Cardiac muscle cell (in vitro differentiated cells and primary cell): ENCODE measurements at regions not wholly inside any gene's neighbourhood (a gene's known extent, or its start where the extent isn't known, plus 50 kb on each side); places are given as distances from the start of the nearest gene placed in this dataset.
A peak's percentile ranks its signal among the peaks of the same experiment; 100 is the strongest.

Experiments used
- DNase-seq, 2 donors: peaks; one replicate each; pipeline versions ENCODE4 v3.0.0 to v3.0.0-alpha.2; 2010 to 2017; ENCODE audit warnings: low read depth in 1 of 2, low spot score in 1 of 2
- H3K27ac ChIP-seq: fragments of 200-600 bp; sonication (generic); 2 replicates; pipeline ENCODE4 v1.5.1; 2016
- H3K27me3 ChIP-seq: fragments of 200-600 bp; sonication (generic); 2 replicates; pipeline ENCODE4 v1.6.0; 2016; ENCODE audit warnings: control low read depth
- H3K36me3 ChIP-seq: fragments of 200-600 bp; sonication (generic); 2 replicates; pipeline ENCODE4 v1.5.1; 2016; ENCODE audit warnings: control low read depth
- H3K4me1 ChIP-seq: fragments of 200-600 bp; sonication (generic); 2 replicates; pipeline ENCODE4 v1.8.1; 2017; ENCODE audit warnings: low read depth, mild to moderate bottlenecking, mixed run types
- H3K4me3 ChIP-seq: fragments of 200-600 bp; sonication (generic); 2 replicates; pipeline ENCODE4 v1.5.1; 2016; ENCODE audit warnings: mild to moderate bottlenecking
- H3K9me3 ChIP-seq: fragments of 200-600 bp; sonication (generic); 2 replicates; pipeline ENCODE4 v1.5.1; 2017; ENCODE audit warnings: low read depth, mild to moderate bottlenecking, control low read depth
- CTCF ChIP-seq: IDR thresholded peaks from 2 replicates; pipeline ENCODE4 v1.5.1; 2012; ENCODE audit warnings: low read depth, mild to moderate bottlenecking, low read length

DNA sequence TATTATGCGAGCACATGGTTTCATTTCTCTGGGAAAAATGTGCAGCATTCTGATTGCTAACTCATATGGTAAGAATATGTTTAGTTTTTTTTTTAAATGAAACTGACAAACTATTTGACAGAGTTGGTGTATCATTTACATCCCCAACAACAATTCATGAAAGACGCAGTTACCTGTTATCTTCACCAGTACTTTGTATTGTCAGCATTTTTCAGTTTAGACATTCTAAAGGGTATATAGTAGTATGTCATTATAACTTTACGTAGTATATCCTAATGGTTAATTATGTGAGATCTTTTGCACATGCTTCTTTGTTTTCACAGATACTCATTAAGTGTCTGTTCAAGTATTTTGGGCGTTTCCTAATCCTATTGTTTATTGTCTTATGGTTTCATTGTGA lies 891.1 kb upstream of the AGA start:
- no peak for DNase-seq
- H3K4me1 ChIP-seq, result no peaks in the 10 kb centered on the region
- H3K36me3 ChIP-seq, result no peaks in the 10 kb centered on the region
- no peaks in the 10 kb centered on the region for H3K27me3 ChIP-seq
- H3K9me3 ChIP-seq, result no peaks in the 10 kb centered on the region
- H3K27ac ChIP-seq, result no peak overlapping the region
- no peak overlapping the region for H3K4me3 ChIP-seq
- no peak for TF ChIP-seq CTCF

- Histone ChIP-seq H3K4me3 (no peak overlapping the region), H3K4me1 (no peaks in the 10 kb centered on the region), H3K27ac (no peak overlapping the region), H3K9me3 (no peaks in the 10 kb centered on the region), H3K36me3 (no peaks in the 10 kb centered on the region), H3K27me3 (no peaks in the 10 kb centered on the region)
- no peak for TF ChIP-seq CTCF
- DNase-seq, result peak in 1 of 2 donors; percentile 11
Observed at GRCh38 chr4:178339769-178340168, 897.5 kb upstream of the AGA start.

DNA sequence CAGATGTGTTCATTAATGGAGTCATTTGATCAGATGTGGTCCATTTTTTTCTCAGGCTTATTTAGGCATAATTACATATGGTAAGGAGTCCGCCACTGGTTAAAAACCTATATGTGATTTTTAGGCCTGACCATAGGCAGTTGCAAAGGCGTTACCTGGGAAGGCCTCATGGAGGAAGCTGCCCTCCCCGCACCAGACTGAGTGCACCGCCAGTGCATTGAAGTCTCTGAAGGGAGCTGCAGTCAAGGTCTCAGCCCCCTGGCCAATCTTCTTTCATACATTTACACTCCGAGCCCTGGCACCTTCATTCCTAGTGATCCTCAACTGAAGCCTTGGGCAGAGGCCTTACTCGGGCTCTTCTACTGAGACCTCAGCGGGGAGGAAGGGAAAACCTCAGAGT lies 898.2 kb upstream of the AGA start:
- Histone ChIP-seq H3K36me3 (no peaks in the 10 kb centered on the region), H3K27ac (no peak overlapping the region), H3K4me1 (no peaks in the 10 kb centered on the region), H3K27me3 (no peaks in the 10 kb centered on the region), H3K4me3 (no peak overlapping the region), H3K9me3 (no peaks in the 10 kb centered on the region)
- DNase-seq, result no peak
- no peak for TF ChIP-seq CTCF

DNA sequence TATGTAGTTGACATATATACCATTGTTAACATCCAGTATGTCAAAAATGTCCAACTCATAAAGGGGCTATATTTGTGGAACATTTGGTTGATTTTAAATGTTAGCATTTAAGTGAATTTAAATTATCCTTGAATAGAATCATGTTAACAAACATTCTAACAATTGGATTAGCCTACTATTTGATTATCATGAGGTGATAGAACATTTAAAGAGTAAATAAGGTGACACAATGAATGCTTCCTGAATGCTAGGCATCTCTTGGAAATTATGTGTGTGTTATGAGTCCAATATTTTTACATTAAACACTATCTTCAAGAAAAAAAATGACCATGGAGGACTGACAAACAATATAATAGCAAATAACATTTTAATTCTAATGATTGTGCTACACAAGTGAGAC lies 901.9 kb upstream of the AGA start:
- TF ChIP-seq CTCF, result no peak
- Histone ChIP-seq H3K27me3 (no peaks in the 10 kb centered on the region), H3K27ac (no peak overlapping the region), H3K4me3 (no peak overlapping the region), H3K4me1 (no peaks in the 10 kb centered on the region), H3K9me3 (no peaks in the 10 kb centered on the region), H3K36me3 (no peaks in the 10 kb centered on the region)
- no peak for DNase-seq

DNA sequence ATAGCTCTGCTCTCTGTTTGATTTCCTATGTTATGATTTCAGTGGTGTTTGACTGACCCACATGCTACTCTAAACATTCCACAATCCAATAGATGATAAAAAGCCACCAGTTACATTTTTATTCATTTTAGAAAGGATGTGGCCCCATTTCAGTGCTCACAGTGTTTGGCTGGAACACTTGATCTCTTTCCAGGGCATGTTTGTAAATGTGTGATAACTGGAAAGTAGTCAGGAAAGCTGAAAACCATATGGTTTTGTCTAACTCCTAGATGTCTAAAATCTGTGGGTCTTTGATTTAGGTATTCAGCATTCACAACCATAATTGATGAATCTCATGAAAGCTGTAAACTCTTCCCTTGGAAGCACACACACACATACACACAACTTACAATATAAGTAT lies 904.9 kb upstream of the AGA start:
- no peaks in the 10 kb centered on the region for H3K9me3 ChIP-seq
- no peak for TF ChIP-seq CTCF
- no peak overlapping the region for H3K27ac ChIP-seq
- no peak overlapping the region for H3K4me3 ChIP-seq
- no peaks in the 10 kb centered on the region for H3K36me3 ChIP-seq
- DNase-seq, result no peak
- H3K4me1 ChIP-seq, result no peaks in the 10 kb centered on the region
- H3K27me3 ChIP-seq, result no peaks in the 10 kb centered on the region

DNA sequence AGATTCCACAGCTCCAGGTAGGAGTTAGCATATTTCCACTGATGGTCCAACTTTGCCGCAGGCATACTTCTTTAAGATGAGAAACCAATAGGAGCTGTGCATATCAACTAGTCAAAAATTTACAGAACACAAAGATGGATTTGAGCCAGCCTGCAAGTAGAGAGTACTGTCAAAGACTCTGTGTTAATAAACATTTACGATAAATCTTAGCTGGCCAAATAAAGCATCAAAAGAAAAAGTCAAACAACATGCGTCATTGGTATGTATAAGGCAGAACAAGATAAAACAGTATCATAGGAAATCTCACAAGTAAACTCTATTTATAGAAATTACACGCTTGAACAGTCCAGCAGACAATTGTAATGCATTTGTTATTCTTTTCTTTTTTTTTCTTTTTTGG lies 907.4 kb upstream of the AGA start:
- no peak for DNase-seq

More for the DNA sequence above, 907.4 kb upstream of the AGA start:
- no peak for TF ChIP-seq CTCF
- no peaks in the 10 kb centered on the region for H3K36me3 ChIP-seq
- H3K9me3 ChIP-seq, result no peaks in the 10 kb centered on the region
- H3K4me1 ChIP-seq, result no peaks in the 10 kb centered on the region
- H3K4me3 ChIP-seq, result no peak overlapping the region
- no peak overlapping the region for H3K27ac ChIP-seq
- no peaks in the 10 kb centered on the region for H3K27me3 ChIP-seq
